Left renal cortex interstitium (tissue), 4 donors: ENCODE measurements at regions not wholly inside any gene's neighbourhood (a gene's known extent, or its start where the extent isn't known, plus 50 kb on each side); places are given as distances from the start of the nearest gene placed in this dataset.

Source experiments
- DNase-seq, 4 donors: peaks; one replicate each; pipeline ENCODE4 v3.0.0-alpha.2; 2013; ENCODE audit warnings: low read depth in 4 of 4, low spot score in 2 of 4, missing footprints in 1 of 4

DNA sequence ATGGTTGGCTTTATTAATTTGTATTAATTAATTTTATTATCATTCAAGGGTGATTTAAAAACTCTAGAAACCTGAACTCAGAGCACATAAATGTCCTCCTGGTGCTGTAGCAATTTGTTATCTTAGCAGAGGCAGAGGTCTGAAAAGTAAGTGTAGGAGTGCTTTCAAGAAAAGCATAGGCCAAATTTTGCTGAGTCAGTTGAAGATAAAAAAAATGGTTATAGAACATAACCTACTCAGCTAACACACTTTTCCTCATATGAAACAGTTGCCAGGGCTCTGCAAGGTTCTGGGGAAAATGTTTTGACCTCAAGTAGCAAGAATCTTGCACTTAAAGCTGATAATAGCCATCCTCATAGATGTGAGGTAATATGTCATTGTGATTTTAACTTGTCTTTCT lies 53.5 kb upstream of the CHODL start:
- DNase-seq: no peak

DNA sequence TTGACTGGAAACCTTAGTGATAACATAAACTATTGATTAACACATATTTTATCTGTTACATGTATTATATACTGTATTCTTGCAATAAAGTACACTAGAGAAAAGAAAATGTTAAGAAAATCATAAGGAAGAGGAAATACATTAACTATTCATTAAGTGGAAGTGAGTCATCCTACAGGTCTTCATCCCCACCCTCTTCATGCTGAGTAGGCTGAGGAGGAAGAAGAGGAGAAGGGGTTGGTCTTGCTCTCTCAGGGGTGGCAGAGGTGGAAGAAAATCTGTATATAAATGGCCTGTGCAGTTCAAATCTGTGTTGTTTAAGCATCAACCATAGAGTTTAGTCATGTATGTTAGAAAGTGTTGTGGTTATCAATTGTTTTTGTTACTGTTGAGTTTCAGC lies 66.1 kb upstream of the CHODL start:
- DNase-seq: no peak

DNA sequence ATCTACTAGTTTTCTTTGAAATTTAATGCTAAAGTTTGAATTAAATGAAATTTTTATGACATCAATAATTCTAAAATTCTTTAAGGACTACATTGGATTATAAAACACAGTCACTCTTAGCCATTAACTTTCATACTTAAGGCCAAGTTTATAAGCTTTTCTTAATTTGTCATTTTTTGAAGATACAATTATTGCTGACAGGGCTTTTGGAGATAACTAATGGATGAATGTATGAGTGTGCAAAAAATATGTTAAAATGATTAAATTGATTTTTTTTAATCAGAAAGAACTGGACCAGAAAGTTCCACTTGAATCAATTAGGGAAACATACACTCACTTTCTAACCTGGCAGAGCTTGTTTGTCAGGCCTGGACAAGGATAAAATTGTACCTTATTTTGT lies 70.3 kb upstream of the CHODL start:
- DNase-seq: no peak

DNA sequence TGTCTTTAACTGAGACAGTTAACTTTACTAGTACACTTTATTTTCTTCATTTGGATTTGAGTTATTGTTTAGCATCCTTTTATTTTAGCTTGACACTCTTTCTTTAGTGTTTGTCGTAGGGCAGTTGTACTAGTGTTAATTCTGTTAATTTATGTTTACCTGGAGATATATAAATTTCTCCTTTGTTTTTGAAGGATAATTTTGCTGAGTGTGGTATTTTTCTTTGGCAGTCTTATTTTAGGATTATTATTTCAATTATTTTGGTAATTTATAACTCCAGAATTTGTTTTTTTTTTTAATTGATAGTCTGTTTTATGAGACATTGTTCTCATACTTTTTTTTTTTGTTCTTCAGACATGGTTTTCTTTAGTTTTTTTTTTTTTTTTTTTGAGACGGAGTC lies 73.8 kb upstream of the CHODL start:
- no peak for DNase-seq

DNA sequence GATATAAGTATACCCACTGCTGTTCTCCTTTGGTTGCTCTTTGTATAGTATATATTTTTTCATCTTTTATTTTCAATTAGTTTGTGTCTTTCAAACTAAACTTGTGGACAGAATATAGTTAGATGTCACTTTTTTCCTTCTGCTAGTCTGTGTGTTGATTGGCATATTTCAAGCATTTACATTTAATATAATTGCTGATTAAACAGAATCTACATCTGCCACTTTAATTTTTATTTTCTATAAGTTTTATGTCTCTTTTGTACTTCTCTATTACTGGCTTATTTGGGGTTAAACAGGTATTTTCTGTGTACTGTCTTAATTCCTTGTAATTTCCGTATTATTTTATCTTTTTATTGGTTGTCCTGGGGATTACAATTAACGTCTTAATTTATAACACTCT lies 74.4 kb upstream of the CHODL start:
- DNase-seq: no peak

DNA sequence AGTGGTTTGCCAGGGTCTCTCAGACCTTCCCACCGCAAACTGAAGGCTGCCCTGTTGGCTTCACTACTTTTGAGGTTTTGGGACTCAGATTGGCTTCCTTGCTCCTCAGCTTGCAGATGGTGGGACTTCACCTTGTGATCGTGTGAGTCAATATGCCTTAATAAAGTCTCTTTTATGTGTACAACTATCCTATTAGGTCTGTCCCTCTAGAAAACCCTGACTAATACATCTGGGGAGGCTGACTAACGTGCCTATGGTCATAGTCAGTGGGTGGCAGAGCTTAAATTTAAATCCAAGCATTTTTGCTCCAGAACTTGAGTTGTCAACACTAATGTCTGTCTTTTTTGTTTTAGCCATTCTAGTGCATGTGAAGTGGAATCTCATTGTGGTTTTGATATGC lies 76.5 kb upstream of the CHODL start:
- DNase-seq: no peak

DNA sequence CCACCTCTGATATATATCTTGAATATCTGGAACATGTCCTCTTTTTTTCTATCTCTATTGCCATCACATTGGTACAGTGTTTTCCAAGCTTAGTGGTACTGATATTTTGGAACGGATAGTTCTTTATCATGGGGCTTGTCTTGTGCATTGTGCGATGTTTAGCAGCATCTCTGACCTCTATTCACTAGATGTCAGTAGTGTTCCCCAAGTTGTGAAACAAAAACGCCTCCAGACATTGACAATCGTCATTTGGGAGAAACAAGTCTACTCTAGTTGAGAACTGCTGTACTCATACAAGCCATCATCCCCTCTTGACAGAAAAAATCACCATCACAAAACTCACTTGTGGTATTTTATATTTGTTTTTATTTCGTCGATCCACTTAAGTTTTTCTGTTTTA lies 79.7 kb upstream of the CHODL start:
- no peak for DNase-seq

DNA sequence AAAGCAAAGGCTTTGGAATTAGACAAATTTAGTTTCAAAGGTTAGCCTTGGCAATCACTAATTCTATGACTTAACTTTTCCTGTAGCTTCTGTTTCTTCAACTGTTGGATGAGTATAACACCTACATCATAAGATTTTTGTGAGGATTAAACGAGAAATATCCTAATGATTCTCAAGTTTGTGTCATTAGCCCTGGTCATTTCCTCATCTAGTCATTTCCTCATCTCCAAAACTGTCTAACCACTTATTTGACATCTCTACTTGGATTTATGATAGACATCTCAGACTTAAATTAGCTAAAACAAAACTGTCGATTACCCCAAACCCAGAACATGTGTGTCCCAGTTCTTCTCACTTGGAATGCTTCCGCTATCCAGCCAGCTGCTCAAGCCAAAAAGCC lies 80.2 kb upstream of the CHODL start:
- DNase-seq: no peak

DNA sequence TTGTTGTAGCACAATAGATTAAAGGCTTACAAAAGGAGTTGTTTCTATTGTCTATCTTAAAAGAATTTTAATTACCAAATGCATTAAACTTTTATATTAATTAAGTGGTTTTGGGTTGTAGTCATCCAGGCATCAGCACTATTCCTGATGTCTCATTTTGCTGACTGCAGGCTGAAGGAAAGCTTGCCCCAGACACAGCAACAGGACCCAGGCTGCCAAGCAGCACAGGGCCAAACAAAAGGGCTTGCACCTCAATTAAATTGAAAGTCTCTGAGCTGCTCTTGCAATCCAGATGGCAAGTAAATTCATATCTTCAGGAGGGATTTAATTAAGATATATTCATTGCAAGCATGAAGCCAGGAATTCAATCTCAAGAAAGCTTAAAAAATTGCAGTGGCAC lies 80.7 kb upstream of the CHODL start:
- DNase-seq: no peak

DNA sequence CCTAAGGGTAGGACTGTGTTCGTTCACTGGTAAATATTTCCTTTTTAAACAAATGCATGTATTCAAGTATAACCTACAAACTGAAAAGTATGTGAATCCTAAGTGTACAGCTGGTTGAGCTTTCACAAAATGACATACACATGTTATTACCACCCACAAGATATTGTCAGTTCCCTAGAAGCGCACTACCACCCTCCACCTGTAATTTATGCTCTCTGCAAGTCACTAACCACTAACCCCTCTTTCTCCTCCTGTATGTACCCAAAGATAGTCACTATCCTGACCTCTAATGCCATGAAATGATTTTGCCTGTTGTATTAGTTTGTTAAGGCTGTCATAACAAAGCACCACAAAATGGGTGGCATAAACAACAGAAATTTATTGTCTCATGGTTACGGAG lies 82.8 kb upstream of the CHODL start:
- no peak for DNase-seq

DNA sequence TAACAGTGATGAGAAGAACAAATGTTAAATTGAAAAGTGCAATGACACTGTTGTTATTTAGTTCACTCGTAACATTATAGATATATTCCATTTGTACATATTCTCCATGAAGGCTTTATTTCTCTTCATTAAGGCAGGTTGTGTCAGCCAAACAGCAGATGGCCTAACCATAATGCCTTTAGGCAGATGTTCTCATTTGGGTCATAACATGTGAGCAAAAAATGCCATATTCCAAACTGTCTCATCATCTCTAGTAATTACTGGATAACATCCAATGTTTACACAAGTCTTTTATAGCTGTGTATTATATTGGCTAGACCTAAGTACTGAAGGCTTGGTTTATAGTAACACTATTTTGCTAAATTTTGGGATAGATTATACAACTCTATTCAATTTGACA lies 87.2 kb upstream of the CHODL start:
- no peak for DNase-seq

DNA sequence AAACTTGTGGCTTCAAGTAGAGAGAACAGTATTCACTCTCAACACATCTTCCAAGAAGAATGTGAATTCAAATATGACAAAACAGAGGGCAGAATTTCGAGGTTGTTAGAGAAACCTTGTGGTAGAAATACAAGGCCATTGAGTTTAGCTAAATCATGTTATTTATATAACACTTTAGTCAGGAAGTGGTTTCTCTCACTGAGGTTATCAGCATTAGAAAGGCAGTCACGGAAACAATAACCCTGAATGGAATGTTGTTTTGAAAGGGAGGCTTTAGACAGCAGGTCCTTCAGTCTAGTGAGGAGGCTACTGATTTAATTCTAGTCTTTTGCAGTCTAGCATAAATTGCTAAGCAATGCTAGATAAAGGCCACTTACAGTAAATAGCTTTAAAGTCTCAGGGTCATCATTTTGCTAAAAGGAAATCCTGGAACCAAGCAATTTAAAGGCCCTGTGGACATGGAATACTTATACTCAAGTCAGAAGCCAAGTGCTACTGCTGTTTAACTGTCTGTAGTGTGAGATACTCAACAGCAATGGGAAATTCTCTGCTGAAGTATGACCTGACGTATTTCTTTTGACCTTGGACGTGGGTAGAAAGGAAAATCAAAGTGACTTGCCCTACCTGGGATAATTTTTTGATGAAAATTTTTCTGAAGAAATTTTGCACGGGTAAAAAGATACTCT lies 89.0 kb upstream of the CHODL start:
- DNase-seq: no peak

DNA sequence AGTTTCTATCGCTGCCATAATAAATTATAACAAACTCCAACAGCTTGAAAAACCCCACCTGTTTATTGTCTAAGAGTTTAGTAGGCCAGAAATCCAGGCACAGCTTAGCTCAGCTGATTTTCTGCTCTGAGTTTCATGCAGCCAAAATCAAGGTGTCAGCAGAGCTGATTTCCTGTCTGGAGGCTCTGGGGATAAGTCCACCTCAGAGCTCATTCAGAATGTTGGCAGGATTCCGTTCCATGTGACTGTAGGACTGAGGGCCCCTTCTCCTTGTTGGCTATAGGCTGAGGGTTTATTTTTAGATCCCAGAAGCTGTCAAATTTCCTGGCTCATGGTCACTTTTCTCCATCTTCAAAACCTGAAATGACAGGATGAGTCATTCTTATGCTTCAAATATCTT lies 91.6 kb upstream of the CHODL start:
- no peak for DNase-seq

DNA sequence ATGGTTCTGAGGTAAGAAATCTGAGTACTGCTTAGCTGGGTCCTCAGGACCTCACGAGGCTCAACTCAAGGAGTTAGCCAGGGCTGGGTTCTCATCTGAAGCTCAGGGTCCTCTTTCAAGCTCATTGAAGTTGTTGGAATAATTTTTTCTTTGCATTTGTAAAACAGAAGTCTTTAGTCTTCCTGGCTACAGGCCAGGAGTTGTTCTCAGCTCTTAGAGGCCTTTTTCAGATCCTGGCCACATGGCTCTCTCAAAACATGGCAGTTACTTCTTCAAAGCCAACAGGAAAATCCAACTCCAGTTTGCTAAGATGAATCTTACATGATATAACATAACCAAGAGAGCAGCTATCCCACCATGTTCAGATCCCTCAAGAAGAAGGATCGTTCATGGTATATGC lies 92.3 kb upstream of the CHODL start:
- no peak for DNase-seq

DNA sequence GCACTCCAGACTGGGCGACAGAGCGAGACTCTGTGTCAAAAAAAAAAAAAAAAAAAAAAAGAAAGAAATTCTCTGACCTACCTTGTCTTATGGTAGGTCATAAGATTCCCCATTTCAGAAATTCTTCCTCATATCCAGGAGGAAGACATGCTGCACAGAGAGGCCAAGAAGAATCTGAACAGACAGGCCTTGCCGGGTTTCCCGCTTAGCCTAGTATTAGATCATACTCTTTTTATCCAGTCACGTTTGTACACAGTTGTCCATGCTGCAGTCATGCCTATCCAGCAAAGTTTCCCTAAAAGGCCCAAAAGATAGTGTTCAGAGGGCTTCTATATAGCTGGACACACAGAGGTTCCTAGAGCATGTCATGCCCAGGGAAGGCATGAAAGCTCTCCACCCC lies 93.6 kb upstream of the CHODL start:
- no peak for DNase-seq

DNA sequence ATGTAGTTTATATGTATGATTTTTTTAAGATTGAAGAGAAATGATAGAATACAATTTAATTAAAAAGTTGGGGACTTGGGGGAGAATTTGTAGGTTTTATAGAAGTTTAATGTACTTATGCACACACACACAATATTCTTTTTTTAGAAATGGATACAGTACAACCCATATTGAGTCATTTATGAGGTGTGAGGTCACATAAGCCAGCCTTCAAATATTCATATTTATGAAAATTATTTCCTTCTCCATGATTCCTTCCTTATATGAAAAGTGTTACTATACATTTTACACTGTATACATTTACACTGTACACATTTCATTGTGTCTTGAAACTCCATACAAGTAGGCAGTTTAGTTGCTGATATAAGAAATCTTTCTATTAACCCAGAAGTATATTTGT lies 96.2 kb upstream of the CHODL start:
- no peak for DNase-seq

DNA sequence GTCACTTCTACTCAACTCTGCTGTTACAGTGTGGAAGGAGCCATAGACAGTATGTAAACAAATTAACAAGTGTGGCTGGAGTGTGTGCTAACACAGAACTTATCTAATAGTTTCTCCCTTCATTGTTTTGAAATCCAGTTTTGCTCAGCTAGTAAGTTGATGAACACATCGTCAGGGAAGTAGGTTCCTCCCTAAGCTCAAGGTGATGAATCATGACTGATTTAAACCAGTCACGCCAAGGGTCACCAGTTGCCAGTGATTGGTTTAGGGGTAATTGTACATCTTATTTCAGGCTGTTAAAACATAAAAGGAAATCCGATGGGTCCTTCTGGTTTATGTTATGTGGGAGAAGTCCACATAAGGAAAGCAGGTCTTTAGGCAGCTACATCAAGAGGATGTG lies 97.0 kb upstream of the CHODL start:
- DNase-seq: peak; percentile 9 to 32 (median 17)

DNA sequence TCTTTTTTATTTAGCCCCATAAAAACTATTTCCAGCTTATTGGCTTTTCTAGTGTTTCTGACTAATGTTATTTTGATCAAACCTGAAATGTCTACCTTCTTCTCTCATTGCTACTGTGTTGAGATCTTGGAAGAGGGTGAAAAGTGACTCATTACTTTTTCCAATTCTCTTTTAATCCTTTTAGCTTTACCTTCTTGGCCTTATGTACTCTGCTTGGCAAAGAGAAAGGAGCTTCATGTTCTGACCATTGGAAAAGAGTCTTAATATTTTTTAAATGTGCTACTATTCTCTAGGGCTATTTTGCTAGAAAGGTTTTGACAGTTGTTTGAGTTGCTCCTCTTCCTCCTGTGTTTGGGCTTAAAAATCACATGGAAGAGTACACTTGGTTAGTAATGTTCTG lies 97.8 kb upstream of the CHODL start:
- DNase-seq: no peak

DNA sequence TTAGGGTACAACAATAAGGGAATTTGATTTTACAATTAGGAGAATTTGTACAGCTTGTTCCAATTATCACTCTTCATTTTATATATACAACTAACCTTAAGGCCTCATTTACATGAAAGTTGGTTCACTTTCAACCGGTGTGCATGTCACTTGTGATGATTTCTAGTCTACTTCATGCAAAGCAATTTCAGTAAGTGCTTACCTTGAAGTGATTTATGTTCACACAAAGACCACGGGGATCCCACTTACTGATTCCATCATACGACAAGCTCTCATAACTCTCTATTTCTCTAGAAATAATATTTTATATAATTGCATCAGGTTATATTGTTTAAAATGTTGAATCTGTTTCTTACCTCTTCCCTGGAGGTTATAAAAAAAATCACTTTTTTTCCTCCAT lies 100.3 kb upstream of the CHODL start:
- no peak for DNase-seq

DNA sequence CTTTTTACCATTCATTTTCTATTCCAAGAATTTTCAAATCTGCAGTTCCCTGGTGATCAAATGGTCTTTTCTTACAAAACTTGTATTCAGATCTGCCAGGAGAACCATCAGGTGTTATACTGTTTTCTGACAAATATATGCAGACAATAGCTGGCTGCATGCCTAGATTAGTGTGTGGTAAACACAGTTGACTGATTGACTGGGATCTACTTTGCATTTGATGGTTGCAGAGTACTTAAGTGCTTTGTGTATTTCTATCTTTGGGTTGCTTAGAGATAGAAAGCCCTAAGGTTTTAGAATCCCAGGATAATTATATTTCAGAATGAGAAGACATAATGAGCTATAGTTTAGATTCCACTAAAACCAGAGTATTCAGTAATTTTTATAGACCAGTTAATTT lies 102.0 kb upstream of the CHODL start:
- DNase-seq: no peak

DNA sequence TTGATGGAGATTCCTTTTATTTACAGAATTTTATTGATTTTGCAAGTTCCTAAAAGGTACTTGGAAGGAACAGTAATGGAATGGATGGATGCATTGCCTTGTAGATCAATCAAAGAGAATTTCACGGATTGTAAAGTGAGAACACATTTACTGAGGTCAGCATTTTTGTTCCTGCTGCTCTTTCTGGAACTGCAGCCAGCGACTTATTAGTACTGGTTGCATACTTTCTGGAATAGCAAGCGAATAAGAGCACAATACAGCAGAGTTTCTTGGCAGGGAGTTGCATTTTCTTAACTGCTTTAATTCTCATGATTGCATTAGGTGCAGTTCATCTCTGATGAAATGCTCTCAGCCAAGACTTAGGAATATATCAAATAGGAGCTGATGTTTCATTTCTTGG lies 106.1 kb upstream of the CHODL start:
- no peak for DNase-seq

DNA sequence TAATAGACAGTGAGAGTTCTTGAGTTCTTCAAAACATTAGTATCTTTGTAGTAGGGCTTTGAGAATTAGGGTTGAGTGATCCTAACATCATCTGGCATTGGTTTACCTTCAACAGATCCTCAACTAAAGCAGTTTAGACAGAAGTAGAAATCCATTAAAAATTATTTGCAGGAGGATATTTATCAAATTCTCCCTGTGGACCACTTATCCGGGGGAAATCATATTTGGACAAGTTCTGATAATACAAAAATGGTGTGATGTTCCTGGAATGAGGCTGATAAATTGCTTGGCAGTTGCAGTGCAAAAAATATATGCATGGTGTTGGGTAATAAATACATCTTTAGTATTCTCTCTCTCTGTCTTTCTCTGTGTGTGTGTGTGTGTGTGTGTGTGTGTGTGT lies 115.1 kb upstream of the CHODL start:
- DNase-seq: no peak

DNA sequence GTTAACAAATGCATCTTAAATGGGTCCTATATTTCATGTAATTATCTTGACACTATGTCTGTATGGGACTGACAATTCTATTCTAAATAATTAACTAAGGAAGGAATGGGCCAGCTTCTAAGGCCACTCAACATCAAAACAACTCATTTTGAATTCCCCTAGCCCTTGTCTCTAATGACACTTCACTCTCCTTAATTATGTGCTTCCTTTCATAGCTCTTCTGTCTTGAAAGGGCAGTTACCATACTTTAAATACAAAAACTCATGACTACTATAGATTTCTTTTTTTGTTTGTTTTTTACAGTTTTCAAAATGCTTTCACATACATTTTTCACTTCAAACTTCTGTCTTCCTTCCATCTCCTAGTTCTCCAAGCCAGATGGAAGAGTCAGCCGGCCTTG lies 126.1 kb upstream of the CHODL start:
- DNase-seq: no peak
